Dedifferentiated amniotic fluid mesenchymal stem cell (primary cell): ENCODE measurements at regions not wholly inside any gene's neighbourhood (a gene's known extent, or its start where the extent isn't known, plus 50 kb on each side); places are given as distances from the start of the nearest gene placed in this dataset.

Experiments used
- DNase-seq: peaks from one replicate; pipeline ENCODE4 v3.0.0-alpha.2; 2016; ENCODE audit errors: extremely low spot score

DNA sequence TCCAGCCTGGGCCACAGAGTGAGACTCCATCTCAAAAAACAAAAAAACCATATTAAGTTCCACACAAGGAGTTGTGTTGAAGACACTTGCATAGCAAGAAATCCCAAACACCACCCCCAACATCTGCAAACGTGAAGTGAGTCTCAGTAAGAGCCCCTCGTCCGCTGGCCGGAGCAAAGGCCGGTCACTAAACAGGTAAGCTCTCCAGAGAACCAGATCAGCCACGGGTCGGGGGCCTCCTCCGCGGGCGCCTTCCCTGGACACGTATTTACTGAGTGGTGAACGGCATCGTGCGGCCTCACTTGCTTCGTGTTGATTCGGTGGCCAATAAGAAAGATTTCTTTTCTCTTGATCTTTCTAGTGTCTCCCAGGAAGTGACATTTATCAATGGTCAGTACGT lies 93.6 kb downstream of the MRPL36 start:
- DNase-seq: no peak

DNA sequence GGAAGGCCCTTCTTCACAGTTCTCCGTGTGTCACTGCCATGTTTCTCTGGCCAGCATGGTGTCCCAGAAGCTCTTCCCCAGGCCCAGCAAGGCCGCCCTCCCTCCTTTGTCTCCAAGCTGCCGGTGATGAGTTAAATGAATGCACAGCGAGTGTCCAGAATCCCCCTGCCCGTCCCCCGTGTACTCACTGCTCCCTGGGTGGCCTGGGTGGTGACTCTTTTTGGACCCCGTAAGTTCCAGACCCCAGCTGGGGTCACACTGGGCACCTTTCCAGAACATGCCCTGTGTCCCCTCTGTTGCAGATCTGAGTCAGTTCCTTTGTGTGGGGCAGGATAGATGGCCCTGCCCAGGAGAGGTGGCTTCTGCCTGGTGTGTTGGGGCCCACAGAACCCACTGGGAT lies 95.0 kb downstream of the MRPL36 start:
- DNase-seq: no peak

DNA sequence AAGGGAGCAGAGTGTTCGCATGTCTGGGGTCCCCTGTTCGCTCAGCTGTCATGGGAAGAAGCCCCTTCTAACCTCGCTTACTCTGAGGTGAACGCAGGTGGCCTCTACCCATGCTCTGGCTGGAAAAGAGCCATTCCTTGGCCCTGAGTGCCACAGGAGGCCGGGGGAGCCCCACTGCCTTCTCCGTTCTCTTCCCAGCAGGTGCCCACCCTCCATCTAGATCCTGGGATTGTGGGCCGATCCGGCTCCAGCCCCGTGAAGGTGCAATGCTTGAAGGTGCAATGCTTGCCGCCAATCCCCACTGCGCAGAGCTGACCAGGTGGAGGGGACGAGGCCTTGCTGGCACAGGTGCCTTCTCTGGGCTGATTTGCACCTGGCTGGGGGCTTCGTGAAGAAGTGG lies 95.4 kb downstream of the MRPL36 start:
- no peak for DNase-seq

DNA sequence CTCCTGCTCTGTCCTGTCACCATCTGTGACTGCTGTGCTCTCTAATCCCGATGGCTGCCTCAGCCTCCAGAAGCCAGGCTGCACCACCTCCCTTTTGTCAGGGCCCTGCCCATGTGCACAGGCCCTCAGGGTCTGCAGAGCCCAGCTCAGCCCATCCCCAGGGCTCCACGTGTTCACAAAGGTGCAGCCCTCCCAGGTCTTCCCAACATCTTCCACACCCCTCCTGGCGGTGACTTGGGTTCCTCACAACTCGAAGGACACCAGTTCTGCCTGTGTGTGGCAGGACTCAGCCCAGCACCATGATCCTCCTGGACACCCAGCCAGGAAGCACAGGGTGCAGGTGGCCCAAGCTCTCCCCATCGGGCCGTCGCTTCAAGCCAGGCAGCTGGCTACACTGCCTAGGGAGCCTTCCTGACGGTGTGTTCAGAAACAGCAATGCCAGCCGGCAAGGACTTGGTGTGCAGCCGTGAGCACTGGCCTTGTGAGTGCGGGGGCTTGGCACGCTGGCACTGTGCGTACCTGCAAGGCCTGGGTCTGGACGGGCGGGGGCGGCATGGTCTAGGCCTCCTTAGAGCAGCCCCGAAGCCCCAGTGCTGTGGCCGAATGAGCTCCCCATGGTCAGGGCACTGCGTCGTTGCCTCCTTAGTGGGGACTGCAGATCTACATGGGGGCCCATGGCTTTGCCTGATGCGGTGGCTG lies 96.1 kb downstream of the MRPL36 start:
- DNase-seq: no peak

DNA sequence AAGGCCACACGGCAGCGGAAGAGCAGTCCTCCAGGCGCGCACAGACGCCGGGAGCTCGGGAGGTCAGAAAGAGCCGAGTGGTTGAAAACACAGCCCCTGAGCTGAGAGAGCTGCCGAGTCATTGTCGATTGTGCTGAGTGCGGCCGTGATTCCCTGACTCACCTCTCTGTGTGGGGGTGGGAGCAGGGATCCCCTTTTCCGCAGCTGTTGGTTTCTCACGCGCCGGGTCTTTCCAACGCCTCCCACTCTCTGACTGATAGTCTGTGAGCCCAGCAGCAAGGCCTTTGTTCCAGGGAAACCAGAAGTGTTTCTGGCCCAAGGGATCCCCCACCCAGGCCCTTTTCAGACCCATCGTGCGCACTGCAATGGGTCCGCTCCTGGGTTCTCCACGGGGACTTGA lies 97.3 kb downstream of the MRPL36 start:
- no peak for DNase-seq

DNA sequence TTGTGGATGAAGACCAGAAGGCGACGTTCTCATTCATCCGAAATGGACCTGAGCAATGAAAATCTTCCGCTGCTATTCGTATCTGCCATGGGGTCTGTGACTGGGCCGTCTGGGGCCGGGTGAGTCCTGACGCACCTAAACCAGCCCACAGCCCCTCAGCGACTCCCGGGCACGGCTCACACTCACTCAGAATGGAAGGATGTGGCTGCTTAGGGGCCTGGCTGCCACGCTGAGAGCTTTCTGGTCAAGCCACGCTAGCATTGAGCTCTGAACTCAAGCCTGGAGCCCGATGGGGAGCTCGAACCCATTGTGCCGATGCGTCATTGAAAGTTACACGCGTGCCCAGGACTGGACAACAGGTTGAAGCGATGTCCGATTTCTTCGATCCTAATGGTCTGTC lies 97.8 kb downstream of the MRPL36 start:
- no peak for DNase-seq

DNA sequence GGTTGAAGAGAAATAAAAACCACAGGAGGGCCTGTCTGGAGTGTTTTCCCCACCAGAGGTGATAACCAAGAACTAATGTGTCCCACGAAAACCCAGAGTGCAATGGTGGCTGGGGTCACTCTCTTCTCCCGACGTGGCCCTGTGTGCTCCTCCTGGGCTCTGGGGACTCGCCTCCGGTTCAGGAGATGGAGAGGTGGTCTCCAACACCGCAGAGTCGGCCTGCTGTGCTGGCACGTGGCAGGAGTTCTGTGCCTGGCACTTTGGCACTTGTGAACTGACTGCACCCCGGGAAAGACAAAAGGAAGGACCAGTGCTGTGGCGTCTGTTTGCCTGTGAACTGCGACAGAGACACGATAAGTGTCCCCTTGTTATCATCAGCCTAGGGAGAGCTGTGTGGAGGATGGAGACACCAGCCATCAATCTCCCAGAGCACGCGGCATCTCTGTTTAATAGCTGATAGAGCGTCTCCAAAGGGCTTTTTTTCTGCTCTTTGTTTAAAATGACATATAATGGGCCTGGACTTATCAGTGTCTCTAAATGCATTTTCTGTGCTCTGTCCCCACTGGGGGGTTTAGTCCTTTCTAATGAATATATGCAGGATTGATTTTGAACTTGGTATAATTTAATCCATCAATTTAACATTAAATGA lies 98.3 kb downstream of the MRPL36 start:
- DNase-seq: no peak

DNA sequence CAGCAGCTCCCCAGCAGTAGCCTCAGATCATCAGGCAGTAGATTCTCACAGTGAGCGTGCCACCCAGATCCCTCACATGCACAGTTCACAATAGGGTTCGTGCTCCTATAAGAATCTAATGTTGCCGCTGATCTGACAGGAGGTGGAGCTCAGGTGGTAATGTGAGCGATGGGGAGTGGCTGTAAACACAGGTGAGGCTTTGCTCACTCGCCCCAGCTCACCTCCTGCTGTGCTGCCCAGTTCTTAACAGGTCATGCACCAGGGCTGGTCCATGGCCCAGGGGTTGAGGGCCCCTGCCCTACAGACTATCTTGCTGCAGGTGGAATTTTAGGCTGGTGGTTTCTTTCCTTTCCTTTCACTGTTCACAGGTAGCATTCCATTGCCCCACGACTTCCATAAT lies 100.2 kb downstream of the MRPL36 start:
- DNase-seq: no peak

DNA sequence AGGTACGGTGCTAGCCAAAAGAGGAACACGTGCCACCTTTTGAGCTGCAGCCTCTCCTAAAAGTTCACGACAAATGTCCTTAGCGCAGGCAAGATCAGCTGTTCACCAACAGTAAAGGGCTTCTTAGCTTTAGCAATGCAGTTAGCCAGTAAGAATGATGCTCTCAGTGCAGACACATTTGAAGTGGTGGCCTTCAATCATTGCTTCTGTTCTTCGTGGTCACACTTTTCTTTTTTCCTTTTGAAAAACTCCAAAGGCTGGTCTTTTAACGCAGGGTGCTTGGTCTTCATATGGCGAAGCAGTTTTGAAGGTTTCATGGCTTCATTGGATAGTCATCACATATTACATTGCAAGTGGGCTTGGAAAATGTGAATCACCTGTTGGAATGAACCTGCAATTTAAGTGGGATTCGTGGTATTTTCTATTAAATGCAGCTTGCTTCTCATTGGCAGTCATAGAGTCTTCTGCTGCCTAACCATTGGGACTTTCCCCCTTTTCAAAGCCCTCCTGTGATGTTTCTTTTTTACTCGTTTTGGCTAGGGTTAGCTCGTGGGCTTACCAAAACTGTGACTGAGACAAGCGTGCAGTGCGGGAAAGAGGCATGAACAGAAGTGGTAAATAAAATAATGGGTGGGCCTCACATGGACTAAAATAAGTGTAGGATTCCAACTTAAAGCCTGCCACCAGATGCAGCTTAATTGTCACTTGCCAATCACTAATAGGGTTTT lies 100.9 kb downstream of the MRPL36 start:
- DNase-seq: no peak

DNA sequence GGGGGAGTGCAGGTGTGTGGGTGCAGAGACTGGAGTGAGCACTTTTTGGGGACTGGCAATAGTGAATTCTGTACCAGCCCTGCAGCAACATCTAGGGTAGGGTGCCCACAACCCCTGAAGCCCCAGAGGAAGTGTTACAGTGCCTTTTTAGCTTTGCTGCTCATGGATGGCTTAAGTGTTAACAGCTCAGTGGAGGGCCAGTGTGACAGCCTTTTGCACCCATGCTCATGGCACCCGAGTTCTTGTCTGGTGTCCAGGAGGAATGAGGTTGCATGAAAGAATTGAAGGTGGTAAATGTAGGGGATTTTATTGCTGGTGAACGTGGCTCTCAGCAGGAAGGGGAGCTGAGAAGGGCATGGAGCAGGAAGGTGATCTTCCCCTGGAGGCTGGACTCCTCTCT lies 107.3 kb downstream of the MRPL36 start:
- DNase-seq: no peak

DNA sequence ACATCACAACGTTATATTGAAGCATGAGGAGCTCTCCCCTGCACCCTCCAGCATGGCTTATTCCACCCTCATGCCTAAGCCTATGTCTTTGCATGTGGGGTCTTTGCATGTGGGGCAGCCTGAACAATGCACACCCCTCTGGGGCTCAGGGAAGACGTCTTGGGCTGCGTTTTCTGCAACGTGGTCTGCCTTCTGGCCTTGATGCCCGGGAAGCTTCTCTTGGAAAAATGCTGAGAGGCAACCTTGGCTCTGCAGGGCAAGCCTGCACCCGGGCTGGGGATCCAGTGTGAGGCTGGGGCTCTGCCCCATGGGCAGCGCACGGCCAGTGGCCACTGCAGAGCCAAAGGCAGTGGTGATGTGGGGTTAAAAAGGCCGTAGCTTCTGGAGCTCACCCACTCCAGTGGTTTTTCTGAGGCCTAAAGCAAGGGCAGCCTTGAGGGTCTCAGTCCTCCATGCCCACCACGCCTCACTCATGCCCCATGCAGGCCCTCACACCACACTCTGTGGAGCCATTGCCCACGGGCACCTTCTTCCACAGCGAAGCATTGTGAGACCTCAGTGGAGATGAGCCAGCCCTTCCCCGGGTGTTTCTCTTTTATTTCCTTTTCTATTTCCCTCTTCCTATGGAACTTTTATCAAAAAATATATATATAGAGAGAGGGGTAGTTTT lies 112.2 kb downstream of the MRPL36 start:
- no peak for DNase-seq

DNA sequence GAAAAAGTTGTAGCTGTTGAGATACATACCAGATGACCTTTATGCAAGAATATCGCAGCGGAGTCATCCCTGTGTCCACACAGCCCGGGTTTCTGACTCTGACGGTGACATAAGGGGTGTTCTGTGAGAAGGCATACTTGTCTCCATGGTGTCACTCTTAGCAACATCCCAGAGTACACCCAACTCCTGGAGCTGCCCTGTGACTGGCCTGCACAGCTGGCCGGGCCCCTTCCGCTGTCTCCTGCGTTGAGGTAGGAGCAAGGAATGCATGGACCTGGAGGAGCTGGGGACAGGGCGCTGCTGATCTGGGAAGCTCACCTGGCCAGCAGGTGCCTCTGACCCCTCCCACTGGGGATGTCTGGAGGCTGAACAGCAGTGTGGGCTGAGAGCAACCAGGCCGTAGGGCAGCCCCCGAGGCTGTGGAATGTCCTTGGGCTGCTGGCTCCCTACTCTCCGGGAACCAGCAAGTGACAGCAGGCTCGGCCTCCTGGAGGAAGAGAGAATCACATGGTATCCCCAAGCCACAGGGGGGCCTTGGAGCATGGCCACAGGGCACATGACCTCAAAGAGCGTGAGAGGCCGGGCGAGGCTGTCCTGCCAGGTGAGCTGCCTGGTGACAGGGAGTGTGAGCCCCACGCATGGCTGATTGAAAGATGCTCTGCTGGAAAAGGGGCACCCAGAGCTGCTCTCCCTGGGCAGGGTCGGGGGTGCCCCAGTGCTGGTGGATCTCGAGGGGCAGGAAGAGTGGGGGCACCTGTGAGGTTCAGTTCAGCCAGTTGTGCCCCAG lies 113.4 kb downstream of the MRPL36 start:
- no peak for DNase-seq

DNA sequence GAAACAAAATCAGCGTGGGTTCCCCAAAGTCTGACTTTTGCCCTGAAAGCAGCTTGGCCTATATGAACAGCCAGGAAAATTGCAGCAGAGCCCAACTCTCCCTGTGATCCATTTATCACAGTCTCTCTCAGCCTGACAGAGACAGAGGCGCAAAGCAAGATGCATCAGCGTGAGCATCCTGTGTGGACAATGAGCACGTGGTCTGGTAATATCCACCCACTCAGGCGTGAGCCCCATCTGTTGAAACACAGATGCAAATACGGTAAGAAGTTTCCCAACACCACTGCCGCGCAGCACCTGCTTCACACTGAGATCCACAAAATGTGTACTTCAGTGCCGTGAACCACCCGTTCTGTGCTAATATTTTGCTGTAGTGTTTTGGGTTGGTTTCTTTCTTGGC lies 114.6 kb downstream of the MRPL36 start:
- no peak for DNase-seq

DNA sequence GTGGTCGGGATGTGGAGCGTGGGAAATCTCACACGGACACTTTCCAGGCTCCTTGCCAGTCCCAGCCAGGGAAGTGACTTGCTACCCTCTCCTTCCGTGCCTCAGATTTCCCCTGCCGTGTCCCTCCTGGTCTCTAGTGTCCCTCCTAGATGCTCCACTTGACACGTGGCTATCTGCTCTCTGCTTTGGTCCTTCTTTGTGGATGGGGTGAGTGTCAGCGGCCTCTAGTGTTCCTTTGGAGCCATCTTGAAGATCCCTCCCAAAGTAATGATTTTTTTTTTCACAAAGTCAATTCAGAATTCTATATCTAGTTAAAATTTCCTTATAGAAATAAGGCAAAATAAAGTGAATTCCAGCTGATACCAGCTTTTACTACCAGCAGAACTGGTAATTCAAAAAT lies 117.7 kb downstream of the MRPL36 start:
- no peak for DNase-seq

DNA sequence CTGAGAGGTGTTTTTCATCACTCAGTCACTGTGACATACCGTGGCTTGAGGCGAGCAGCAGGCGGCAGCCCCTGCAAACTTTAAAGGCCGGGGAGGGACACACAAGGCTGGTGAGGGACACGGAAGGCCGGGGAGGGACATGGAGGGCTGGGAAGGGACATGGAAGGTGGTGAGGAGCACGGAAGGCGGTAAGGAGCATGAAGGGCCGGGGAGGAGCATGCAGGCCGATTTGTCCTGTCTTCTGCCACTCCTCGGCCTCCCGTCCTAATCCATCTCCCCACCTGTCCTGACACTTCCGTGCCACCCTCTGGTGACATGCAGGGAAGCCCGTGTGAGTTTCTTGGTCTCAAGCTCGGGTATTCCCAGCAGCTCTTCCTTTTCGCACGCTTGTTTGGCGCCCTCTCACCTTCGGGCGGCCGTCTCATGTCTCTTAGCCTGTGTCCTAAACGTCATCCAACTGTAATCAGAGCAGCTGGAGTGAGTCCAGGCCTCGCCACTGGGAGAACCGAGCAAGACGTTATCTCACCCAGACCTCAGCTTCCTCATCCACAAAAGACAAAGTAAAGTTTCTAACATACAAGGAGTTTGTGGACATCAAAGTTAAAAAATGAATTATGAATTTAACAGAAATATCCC lies 126.5 kb downstream of the MRPL36 start:
- DNase-seq: no peak

DNA sequence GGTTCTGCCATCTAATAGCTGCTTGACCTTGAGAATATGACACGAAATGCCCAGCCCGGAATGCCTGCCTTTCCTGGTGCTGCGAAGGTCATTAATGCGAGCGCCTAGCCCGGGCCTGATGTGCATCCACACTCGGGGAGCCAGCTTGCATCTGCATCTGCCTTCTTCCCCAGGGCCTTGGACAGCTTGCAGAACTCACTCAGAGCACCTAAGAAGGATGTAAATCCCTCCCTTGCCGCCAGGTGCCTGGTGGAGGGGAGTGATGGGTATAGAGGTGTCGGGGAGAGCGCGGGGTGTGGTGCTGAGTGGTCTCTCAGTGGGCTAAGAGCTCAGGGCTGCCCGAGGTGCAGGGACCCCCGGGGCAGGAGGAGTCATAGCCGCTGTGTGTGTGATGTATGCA lies 127.2 kb downstream of the MRPL36 start:
- no peak for DNase-seq

DNA sequence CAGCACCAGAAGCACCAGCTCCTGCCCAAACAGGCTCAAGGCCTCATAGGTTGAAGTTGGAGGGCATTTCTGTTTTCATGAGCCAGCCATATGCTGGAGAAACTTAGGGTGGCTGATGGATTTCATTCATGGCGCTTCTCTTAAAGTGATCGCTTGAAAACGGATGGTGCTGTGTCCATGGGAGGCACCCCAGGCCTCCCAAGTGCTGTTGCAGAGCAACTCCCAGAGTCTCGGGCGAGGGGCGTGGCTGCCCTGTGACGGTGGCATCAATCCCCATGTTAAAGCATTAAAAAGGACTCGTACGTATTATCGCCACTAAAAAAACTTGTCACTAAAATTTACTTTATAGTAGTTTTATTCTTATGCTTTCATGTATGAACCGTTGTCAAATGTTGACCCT lies 128.3 kb downstream of the MRPL36 start:
- no peak for DNase-seq

DNA sequence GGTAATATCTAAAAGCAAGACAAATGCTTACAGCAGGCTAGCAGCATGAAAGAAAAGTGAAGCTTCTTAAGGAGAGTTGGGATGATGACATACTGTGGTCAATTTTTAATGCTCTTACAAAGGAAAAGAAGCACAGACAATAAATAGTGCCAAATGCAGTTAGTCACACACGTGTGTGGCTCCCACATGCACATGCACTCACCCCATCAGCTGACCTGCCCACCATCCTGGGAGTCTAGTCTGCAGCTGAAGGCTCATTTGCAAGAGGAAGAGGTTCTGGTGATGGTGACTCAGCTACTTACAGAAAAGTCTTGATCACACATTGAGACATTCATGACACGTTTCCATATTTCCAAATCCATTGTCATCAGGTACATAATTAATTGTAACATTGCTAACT lies 129.3 kb downstream of the MRPL36 start:
- no peak for DNase-seq

DNA sequence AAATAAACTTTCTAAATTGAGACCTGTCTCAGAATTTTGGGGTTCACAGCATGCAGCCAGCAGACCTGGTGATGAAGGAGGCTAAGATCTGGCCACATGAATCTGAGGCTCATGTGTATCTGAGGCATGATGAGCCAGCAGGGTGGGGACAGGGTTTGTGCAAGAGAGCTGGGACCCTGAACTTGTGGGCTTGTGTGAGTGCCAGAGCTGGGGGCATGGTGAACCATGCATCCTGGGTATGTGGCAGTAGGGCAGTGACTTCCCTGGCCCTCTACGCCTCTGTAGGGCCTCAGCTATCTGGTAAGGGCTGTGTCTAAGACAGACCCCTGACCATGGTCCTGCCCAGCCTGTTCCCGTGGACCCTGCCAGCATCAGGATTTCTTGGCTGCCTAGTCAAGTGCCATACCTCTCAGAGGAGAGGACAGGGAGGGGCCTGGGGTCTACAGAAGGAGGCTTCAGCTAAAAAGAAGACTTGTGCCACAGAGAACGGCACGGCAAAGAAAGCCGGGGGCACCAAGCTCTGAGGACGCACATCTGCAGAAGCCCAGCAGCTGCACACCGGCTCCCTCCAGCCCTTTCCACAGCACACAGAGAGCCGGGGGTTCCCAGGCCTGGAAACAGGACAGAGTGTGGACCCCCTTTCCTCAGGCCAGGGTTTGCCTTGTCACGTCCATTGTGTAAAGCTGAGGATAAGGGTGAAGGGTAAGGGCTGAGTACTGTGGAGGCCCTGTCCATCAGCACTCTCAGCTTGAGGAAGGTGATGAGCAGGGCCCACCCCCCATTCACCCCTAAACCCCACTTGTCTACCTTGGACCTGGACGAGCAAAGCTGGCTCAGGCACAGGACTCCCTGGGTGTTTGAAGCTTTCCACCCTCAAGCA lies 130.1 kb downstream of the MRPL36 start:
- DNase-seq: no peak

DNA sequence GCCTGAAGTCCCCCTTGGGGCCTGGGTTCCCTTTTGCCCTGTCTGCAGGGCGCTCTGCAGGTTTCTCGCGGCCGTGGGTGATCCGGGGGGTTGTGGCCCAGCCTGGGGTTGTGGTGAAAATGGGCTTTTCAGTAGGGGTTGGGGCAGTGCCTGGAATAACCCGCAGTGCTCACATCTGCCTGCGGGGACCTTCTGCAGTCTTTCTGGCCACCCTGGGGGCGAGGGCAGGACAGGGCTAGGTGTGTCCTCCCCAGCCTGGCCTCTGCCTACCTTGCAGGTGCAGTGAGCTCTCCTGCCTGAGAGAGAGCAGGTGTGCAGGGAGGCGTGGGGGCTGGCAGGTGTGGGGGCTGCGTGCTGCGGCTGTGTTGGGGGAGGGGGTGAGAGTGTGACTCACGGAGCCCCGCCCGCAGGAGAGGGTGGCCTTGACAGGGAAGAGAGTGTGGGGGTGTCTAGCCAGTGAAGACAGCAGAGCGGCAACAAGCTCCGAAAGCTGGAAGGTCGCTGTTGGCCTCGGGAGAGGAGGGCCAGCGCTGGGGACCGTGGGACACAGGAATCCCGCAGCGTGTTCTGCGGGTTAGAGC lies 131.4 kb downstream of the MRPL36 start:
- no peak for DNase-seq
